Adrenal gland (tissue), 5 donors: ENCODE measurements at regions not wholly inside any gene's neighbourhood (a gene's known extent, or its start where the extent isn't known, plus 50 kb on each side); places are given as distances from the start of the nearest gene placed in this dataset.

Experiments
- POLR2A ChIP-seq, 2 donors: fragments of 450-650 bp; IDR thresholded peaks; one replicate each; pipeline ENCODE4 v1.6.1; 2017; ENCODE audit warnings: antibody characterized with exemption in 2 of 2, mild to moderate bottlenecking in 2 of 2, moderate library complexity in 1 of 2
- TF ChIP-seq, protein P1 (sequence below), 6 experiments: fragments of 450-650 bp in 4 of 6; fragments of 200-600 bp in 2 of 6; sonication (generic) in 1 of 6; IDR thresholded peaks; 1 replicate in 5 of 6; 2 replicates in 1 of 6; pipeline versions ENCODE4 v1.5.1 to v1.8.0; 2016 to 2021; ENCODE audit warnings: antibody characterized with exemption in 6 of 6, mild to moderate bottlenecking in 2 of 6, moderate library complexity in 1 of 6
- donor health status: DM: no; HTN: no; CAD: no.

GRCh38 chr2:193783681-193784080 is 1588.9 kb upstream of the TMEFF2 start:
- TF ChIP-seq, protein P1, sequence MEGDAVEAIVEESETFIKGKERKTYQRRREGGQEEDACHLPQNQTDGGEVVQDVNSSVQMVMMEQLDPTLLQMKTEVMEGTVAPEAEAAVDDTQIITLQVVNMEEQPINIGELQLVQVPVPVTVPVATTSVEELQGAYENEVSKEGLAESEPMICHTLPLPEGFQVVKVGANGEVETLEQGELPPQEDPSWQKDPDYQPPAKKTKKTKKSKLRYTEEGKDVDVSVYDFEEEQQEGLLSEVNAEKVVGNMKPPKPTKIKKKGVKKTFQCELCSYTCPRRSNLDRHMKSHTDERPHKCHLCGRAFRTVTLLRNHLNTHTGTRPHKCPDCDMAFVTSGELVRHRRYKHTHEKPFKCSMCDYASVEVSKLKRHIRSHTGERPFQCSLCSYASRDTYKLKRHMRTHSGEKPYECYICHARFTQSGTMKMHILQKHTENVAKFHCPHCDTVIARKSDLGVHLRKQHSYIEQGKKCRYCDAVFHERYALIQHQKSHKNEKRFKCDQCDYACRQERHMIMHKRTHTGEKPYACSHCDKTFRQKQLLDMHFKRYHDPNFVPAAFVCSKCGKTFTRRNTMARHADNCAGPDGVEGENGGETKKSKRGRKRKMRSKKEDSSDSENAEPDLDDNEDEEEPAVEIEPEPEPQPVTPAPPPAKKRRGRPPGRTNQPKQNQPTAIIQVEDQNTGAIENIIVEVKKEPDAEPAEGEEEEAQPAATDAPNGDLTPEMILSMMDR (IDR thresholded peaks at IDR 0.05), result no peak
- no peak for TF ChIP-seq POLR2A (IDR thresholded peaks at IDR 0.05)
